Stromal cell of bone marrow (primary cell): ENCODE measurements at regions not wholly inside any gene's neighbourhood (a gene's known extent, or its start where the extent isn't known, plus 50 kb on each side); places are given as distances from the start of the nearest gene placed in this dataset.
"Not testable (repeated sequence)": the region's sequence is repeated elsewhere in the genome, so short reads cannot be mapped to it uniquely, and the experiment has no call there.

ENCODE experiments used
- DNase-seq: peaks from one replicate; pipeline ENCODE4 v3.0.0-alpha.2; 2012; ENCODE audit warnings: low read depth

- DNase-seq: no peak
Observed at GRCh38 chr11:92432515-92432914, 207.9 kb downstream of the FAT3 start.

- no peak for DNase-seq
Observed at GRCh38 chr11:92436034-92436920, 211.7 kb downstream of the FAT3 start.

GRCh38 chr11:92439133-92439532 lies 214.5 kb downstream of the FAT3 start:
- DNase-seq: no peak

GRCh38 chr11:92440701-92441442 lies 216.3 kb downstream of the FAT3 start:
- no peak for DNase-seq

GRCh38 chr11:92441443-92441726 lies 216.8 kb downstream of the FAT3 start:
- no peak for DNase-seq

GRCh38 chr11:92443199-92443598 lies 218.6 kb downstream of the FAT3 start:
- no peak for DNase-seq

- no peak for DNase-seq
Observed at GRCh38 chr11:92447586-92447985, 223.0 kb downstream of the FAT3 start.

GRCh38 chr11:92449222-92449621 lies 224.6 kb downstream of the FAT3 start:
- DNase-seq: no peak

- no peak for DNase-seq
Observed at GRCh38 chr11:92449780-92450179, 225.2 kb downstream of the FAT3 start.

GRCh38 chr11:92451063-92451462 lies 226.4 kb downstream of the FAT3 start:
- no peak for DNase-seq

- peak; percentile 68 for DNase-seq
Observed at GRCh38 chr11:92453055-92453454, 228.4 kb downstream of the FAT3 start.

GRCh38 chr11:92455210-92455790 lies 230.7 kb downstream of the FAT3 start:
- DNase-seq: no peak

- peak; percentile 55 for DNase-seq
Observed at GRCh38 chr11:92457250-92457649, 232.6 kb downstream of the FAT3 start.

- DNase-seq: no peak
Observed at GRCh38 chr11:92458486-92458885, 233.9 kb downstream of the FAT3 start.

- DNase-seq: no peak
Observed at GRCh38 chr11:92460213-92460612, 235.6 kb downstream of the FAT3 start.

GRCh38 chr11:92461447-92461846 lies 236.8 kb downstream of the FAT3 start:
- DNase-seq: no peak

- no peak for DNase-seq
Observed at GRCh38 chr11:92462821-92463220, 238.2 kb downstream of the FAT3 start.

- DNase-seq: no peak
Observed at GRCh38 chr11:92464822-92465221, 240.2 kb downstream of the FAT3 start.

GRCh38 chr11:92465410-92465809 lies 240.8 kb downstream of the FAT3 start:
- DNase-seq: not testable (repeated sequence)

- peak; percentile 14 for DNase-seq
Observed at GRCh38 chr11:92473736-92474135, 249.1 kb downstream of the FAT3 start.

- DNase-seq: no peak
Observed at GRCh38 chr11:92475316-92475715, 250.7 kb downstream of the FAT3 start.

GRCh38 chr11:92475819-92476218 lies 251.2 kb downstream of the FAT3 start:
- no peak for DNase-seq

- DNase-seq: no peak
Observed at GRCh38 chr11:92477686-92478085, 253.1 kb downstream of the FAT3 start.
